ENCODE measurements at regions not wholly inside any gene's neighbourhood (a gene's known extent, or its start where the extent isn't known, plus 50 kb on each side); places are given as distances from the start of the nearest gene placed in this dataset.

DNA sequence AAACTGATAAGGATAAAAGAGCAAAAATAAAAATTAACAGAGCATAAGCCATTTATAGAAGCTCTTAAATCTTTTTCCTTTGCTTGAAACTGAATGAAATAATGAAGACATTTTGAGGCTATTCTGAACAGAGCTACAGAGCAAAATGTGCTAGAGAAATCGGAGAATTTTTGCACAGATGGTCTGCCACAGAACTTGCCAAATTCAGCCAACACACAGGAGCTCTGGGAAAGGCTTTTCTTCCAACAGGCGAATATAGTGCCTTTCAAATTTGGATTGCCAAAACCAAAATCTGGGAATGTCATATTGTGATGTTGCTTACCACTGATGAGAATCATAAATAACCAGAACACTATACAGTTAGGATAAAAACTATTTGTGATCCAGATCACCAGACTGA lies 406.3 kb downstream of the RPL10L start:
- TF ChIP-seq, protein P1, sequence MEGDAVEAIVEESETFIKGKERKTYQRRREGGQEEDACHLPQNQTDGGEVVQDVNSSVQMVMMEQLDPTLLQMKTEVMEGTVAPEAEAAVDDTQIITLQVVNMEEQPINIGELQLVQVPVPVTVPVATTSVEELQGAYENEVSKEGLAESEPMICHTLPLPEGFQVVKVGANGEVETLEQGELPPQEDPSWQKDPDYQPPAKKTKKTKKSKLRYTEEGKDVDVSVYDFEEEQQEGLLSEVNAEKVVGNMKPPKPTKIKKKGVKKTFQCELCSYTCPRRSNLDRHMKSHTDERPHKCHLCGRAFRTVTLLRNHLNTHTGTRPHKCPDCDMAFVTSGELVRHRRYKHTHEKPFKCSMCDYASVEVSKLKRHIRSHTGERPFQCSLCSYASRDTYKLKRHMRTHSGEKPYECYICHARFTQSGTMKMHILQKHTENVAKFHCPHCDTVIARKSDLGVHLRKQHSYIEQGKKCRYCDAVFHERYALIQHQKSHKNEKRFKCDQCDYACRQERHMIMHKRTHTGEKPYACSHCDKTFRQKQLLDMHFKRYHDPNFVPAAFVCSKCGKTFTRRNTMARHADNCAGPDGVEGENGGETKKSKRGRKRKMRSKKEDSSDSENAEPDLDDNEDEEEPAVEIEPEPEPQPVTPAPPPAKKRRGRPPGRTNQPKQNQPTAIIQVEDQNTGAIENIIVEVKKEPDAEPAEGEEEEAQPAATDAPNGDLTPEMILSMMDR (IDR thresholded peaks at IDR 0.05; ENCODE audit: borderline replicate concordance, extremely low read depth, low read length, poor library complexity, severe bottlenecking): no peak
- no peak for TF ChIP-seq EZH2 (IDR thresholded peaks at IDR 0.05; ENCODE audit: borderline replicate concordance, low read depth, low read length, severe bottlenecking)
